ENCODE measurements at regions not wholly inside any gene's neighbourhood (a gene's known extent, or its start where the extent isn't known, plus 50 kb on each side); places are given as distances from the start of the nearest gene placed in this dataset.

DNA sequence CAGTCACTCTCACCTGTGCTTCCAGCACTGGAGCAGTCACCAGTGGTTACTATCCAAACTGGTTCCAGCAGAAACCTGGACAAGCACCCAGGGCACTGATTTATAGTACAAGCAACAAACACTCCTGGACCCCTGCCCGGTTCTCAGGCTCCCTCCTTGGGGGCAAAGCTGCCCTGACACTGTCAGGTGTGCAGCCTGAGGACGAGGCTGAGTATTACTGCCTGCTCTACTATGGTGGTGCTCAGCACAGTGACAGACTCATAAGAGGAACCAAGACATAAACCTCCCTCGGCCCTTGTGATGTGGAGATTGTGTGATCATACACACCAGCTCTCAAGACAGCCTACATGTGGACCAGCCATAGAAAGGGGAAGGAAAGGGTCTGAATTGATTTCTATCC lies 113.3 kb downstream of the ZNF280B start:
- no peak for DNase-seq (ENCODE audit: low read depth in 3 of 3)

DNA sequence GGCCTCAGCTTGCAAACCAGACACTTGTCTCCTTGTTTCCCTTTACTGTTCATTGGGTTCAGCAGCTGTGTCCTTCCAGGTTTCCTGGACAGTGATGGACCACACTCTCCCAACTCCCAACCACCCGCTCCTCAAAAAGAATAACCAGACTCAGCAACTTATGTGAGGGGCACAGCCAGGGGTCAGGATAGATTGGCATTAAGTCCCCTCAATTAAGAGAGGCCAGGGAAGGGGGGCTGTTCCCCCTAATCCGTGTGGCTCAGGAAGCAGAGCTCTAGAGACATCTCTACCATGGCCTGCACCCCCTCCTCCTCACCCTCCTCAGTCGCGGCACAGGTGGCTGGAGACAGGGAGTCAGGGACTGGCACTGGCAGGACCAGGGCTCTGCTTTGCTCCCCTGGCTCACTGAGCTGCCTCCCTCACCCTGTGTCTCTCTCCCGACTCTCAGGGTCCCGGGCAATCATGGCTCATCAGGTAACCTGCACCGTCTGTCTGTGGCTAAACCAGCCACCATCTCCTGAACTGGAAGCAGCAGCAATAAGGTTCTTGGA lies 111.7 kb downstream of the ZNF280B start:
- no peak for DNase-seq (ENCODE audit: low read depth in 3 of 3)

DNA sequence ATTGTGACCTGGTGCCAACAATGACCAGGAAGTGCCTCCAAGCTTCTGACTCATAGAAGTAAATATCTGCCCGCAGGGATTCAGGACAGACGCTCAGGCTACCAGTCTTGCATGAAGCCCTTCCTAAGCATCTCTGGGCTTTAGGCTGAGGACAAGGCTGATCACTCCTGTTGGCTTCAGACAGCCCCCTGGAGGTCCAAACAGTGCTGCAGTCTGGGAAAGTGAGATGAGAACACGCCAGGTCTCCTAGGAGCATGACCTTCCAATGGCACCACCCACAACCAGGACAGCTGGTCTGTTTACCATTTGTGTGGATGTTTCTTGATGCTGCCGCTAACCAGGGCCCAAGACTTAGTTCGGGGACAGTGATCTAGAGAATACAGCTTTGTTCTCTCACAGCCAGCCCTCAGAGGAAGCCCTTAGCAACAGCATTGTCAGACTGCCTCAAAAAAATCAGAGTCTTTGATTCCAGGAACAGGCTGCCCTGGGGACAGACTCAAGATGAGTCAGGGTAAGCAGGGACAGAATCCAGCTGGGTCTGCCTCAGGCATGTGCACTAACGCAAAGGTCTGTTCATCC lies 111.2 kb downstream of the ZNF280B start:
- no peak for DNase-seq (ENCODE audit: low read depth in 3 of 3)

DNA sequence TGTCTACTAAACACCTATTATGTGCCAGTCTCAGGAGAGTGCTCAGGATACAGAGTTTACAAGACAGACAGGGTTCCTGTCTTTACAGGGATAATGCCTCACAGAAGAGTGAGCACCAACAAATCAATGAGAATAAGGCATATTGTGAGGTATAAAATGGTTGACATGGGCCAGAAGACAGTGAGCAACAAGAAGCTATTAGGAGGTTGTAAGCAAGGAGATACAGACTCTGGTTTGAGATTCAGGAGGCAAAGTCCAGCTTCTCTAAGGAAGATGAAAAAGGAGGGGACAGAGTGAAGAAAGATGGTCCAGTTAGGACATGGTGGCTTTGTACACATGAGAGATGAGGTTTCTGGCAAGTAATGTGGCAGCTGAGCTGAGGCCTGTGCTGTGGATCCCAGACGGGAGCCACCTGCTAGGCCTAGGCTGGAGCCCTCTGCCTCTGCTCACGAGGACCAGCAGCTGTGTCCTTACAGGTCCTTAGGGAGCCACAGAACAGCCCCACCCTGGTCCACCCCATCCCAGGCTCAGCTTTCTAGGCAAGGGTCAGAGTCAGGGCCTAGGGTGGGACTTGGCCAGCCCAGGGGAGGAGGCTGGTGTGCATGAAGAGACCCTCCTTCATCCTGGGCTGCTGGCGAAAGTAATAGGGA lies 110.5 kb downstream of the ZNF280B start:
- DNase-seq (ENCODE audit: low read depth in 3 of 3): no peak

DNA sequence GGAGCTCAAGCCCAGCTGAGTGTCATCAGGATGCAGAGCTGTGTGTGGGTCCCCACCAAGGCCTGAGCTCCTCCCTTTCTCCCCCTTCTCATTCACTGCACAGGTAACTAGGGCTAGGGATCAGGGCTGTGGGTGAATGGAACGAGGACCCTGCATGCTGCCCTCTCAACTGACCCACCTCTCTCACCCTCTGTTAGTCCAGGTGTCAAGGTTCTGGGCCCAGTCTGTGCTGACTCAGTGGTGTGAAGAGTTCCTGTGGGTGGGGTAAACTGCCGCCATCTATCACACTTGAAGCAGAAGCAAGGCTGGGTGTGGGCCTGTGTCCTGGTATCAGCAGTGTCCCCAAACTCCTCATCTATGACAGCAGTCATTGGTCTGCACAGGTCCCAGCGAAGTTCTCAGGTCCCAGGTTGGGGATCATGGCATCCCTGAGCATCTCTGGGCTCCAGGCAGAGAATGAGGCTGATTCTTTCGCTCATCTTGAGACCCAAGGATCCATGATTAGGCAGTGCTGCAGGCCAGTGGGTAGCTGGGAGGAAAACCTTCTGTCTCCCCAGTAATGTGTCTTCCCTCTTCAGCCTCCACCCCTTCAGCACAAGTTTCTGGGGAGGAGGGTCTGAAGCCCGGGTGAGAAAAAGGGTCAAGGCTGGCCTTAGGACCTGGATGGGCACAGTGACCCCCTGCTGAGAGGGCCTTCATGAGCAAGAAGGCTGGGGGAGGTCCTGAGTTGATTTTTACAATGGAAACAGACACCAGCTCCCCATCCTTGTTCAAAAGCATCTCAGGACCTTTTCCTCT lies 109.8 kb downstream of the ZNF280B start:
- DNase-seq (ENCODE audit: low read depth in 3 of 3): no peak

DNA sequence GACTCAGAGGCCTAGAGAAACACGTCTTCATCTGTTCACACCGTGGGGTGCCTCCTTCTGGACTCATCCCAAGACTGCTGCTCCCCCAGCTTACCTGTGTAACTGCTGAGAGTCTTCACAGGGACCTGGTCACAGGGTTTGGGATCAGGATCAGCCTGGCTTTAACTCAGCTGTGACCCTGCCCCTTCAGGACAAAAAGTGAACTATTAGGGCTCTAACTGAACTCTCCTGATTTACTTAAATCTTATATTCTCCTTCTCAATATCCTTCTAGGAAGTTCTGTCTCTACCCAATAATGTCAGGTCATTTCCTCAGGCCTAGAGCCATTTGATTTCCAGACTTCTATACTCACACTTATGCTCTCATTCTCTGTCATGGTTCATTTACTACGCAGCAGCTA lies 108.4 kb downstream of the ZNF280B start:
- DNase-seq (ENCODE audit: low read depth in 3 of 3): no peak

DNA sequence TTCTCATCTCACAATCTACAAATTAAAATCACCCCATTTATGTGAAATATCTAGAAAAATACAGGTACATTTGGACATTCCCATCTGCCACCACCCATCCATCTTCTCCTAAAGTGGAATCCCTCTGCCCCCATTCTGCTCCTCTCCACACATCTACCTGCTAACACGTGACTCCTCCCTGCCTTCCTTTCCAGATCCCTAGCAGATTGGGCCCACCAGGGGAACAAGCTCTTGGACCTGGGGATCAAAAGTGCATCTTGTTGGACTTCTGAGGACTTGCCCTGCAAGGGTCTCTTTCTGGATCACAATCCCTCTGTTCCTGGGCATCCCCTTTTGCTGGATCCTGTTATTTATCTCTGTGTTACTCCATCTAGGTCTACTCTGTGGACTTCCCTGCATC lies 107.6 kb downstream of the ZNF280B start:
- no peak for DNase-seq (ENCODE audit: low read depth in 3 of 3)

DNA sequence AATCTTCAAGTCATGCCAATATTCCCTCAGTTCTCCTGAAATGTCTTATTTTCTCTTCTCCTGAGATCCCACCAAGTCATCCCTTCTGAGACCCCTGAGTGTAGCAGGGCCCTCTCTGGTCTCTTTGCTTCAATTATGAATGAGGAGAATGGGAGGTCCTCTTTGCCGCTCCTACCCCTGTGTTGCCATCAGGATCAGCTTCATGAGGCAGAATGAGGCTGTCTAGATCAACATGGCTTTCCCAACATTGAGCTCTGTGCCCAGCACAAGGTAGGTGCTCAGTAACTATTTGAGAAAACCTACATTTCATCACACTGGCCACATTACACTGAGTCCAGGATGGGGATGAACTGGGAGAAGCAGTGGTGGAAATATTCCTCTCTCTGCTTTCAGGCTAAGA lies 107.2 kb downstream of the ZNF280B start:
- DNase-seq (ENCODE audit: low read depth in 3 of 3): no peak

DNA sequence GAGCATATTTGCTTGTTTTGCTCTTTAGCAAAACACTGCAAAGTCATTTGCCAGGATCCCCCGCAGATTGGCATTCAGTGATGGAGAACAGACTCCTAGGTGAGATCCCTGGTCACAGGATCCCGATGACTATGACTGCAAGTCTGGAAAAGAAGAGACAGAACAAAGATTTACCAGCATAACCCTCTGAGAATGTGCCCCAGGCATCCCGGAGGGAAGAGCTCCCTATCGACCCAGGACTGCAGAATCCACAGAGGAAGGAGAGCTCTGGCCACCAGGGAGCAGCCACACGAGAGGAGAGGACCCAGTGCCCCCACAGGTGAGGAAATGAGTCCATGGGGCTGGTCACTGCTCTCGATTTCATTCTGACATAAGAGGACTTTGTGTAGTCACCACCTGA lies 105.2 kb downstream of the ZNF280B start:
- no peak for DNase-seq (ENCODE audit: low read depth in 3 of 3)

DNA sequence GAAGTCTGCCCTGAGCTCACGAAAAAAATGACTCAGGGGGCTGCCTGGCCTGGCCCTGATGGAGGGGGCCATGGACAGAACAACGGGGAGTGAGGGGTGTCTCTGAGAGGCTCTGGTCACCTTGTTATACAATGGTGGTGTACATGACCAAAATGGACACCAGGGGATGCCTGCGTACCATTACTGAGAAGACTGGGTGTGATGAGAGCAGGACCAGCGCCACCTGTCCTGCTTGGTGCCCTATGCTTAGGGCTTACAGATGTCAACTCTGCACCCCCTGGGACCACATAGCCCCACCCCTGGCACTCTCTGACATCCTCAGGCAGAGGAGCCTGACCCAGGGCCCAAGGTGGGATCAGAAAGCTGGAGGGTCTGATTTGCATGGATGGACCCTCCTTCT lies 104.8 kb downstream of the ZNF280B start:
- DNase-seq (ENCODE audit: low read depth in 3 of 3): no peak

DNA sequence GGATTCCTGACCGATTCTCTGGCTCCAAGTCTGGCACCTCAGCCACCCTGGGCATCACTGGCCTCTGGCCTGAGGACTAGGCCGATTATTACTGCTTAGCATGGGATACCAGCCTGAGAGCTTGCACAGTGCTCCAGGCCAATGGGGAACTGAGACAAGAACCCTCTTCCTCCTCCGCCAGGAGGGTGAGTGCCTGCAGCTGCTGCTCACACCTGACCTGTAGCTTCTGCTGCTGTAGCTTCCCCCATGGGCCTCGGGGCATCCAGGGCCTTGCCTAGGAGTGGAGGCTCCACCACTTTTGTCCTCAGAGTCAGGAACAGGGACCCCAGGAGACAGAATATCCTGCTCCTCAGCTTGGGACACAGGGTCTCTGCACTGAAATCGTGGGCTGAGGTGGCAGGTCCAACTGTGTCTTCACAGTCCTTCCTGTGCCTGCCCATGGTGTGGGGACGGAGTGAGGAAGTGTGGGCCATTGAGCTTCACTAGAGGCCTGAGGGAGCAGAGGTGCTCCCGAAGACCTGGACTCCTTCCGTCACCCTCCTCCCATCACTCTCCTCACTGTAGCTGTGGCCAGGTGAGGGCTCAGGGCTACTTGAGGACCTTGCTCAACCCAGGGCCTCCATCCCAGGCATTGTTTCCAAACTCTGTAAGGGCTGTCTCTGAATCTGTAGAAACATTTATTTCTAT lies 103.8 kb downstream of the ZNF280B start:
- no peak for DNase-seq (ENCODE audit: low read depth in 3 of 3)

DNA sequence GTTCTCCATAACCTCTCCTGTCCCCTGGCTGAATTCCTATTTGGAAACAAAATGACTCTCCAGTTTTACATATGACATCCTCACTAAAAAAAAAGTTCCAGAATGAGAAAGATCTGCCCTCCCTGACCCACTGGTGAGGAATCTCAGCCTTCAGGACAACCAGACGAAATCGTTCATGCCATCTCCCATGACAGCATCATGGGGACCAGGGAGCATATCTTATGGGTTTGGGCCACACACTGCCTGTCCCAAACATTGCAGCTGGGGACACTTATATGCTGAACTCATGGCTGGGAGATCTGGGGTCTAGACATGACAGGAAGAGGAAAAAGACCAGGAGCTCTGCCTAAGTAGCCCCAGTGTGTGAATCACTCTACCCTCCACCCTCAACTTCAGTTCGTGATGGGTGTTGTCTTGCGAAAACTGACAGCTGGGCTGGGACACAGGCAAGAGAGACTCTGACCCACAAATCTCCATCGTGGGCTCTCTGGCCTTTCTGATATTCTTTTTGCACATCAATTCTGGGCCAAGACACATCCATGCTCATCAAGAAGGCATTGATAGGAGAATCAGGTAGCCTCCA lies 102.0 kb downstream of the ZNF280B start:
- DNase-seq (ENCODE audit: low read depth in 3 of 3): no peak

DNA sequence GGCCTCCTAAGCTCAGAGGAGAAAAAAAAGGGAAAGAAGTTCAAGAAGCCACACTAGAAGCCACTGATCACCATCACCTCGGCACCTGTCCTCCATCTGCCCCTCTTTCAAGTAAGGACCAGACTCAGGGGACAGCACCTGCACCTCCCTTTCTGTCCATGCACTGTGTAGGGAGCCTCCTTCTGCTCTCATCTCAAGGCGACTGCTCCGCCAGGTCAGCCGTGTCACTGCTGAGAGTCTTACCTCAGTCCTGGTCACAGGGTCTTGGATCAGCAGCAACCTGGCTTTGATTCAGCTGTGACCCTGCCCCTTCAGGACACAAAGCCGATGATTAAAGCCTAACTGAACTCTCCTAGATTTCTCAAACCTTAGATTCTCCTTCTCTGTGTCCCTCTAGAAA lies 101.5 kb downstream of the ZNF280B start:
- no peak for DNase-seq (ENCODE audit: low read depth in 3 of 3)

DNA sequence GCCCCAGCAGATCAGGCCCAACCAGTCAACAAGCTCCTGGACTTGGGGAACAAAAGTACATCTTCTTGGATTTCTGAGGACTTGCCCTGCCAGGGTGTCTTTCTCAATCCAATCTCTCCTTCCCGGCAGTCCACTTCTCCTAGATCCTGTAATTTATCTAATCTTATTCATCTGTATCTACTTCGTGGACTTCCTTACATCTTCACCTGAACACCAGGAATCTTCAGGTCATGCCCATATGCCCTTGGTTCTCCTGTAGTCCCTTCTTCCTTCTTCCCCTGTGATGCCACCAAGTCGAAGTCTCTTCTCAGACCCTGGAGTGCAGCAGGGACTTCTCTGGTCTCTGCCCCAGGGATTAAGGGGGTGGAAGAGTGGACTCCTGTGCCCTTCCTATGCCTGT lies 100.3 kb downstream of the ZNF280B start:
- no peak for DNase-seq (ENCODE audit: low read depth in 3 of 3)

DNA sequence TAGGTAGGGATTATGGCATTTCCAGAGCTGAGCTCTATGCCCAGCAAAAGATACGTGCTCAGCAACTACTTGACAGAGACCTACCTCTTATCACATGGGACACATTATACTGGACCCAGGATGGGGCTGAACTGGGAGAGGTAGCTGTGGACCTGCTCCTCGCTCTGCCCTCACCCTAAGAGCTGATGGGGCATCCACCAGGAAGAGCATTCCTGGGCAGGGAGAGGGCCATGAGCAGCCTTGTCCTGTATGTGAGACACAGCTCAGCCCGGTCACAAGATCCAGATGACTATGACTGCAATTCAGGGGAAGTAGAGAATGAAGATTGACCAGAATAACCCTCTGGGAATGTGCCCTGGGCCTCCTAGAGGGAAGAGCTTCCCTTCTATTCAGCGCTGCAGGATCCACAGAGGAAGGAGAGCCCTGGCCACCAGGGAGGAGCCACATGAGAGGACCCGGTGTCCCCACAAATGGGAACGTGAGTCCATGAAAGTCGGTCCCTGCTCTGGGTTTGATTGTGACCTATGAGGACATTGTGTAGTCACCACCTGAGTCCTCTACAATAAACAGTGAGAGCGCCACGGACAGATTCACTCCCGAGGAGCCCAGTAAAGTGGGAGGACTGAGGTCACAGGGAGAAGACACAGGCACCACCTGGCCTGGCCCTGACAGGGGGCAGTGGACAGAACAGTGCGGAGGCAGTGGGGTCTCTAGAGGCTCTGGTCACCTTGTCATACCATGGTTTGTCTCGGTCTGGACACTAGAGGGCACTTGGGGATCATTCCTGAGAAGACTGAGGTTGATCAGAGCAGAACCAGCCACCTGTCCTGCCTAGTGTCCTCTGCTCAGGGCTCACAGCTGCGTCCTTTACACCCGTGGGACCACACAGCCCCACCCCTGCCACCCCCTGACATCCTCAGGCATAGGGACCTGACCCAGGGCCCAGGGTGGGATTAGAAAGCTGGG lies 99.5 kb downstream of the ZNF280B start:
- peak in 1 of 3 donors; percentile 6 for DNase-seq (ENCODE audit: low read depth in 3 of 3)

DNA sequence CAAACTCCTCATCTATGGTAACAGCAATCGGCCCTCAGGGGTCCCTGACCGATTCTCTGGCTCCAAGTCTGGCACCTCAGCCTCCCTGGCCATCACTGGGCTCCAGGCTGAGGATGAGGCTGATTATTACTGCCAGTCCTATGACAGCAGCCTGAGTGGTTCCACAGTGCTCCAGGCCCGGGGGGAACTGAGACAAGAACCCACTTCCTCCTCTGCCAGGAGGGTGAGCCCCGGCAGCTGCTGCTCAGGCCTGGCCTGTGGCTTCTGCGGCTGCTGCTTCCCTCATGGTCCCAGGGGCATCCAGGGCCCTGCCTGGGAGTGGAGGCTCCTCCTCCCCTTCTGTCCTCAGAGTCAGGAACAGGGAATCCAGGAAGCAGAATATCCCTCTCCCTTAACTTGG lies 98.4 kb downstream of the ZNF280B start:
- DNase-seq (ENCODE audit: low read depth in 3 of 3): no peak

DNA sequence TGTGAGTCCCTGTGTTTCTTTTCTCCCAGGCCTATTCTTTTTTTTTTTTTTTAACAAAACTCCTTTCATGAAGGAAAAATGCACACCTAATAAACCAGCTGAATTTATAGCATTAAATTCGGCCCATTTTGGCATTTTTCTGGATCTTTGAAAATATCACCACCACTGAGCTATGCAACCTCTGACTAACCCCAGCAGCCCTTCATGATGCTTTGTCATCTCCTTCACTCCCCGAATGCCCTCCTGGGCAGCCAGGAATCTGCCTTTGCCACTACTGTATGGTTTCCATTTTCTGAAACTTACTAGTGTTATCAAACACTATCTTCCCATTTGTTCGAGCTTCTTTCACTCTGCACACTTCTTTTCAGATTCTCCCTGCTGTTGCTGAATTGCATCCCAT lies 97.9 kb downstream of the ZNF280B start:
- DNase-seq (ENCODE audit: low read depth in 3 of 3): no peak

DNA sequence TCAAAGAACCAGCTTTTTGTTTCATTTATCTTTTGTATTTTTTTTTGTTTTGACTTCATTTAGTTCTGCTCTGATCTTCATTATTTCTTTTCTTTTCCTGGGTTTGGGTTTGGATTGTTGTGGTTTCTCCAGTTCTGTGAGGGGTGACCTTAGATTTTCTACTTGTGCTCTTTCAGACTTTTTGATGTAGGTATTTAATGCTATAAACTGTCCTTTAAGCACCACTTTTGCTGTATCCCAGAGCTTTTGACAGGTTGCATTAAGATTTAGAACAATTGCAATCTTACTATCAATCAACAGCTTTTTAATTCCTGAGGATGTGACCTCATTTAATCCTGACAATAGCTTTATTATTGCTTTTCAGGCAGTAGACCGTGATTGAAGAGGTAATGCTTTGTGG lies 94.3 kb downstream of the ZNF280B start:
- no peak for DNase-seq (ENCODE audit: low read depth in 3 of 3)

DNA sequence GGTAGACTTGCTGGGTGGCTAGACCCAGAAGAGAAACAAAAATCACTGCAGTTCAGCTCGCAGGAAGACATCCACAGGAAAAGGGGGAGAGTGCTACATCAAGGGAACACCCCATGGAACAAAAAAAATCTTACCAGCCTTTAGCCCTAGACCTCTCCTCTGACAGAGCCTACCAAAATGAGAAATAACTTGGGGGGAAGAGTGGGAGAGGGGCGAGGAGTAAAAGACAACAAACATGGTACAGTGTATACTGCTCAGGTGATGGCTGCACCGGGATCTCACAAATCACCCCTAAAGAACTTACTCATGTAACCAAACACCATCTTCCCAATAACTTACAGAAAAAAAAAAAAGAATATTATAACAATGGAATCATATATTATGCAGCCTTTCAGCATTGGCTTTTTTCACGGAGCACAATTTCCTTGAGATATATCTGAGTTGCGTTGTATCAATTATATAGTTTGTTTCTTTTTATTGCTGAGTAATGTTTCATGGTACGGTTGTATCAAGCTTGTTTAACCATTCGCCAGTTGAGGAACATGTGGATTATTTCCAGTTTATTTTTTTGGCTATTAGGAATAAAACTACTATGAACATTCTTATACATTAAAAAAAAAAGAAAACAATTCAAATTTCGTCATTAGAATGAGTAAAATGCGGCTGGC lies 90.9 kb downstream of the ZNF280B start:
- no peak for DNase-seq (ENCODE audit: low read depth in 3 of 3)

DNA sequence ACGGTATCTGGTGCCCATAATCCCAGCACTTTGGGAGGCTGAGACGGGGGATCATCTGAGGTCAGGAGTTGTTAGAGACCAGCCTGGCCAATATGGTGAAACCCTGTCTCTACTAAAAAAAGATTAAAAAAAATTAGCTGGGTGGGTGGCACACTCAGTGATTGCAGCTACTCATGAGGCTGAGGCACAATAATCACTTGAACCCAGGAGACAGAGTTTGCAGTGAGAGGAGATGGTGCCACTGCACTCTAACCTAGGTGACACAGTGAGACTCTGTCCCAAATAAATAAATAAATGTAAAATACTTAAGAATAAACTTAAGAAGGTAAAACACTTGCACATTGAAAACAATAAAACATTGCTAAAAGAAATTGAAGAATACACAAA lies 90.4 kb downstream of the ZNF280B start:
- no peak for DNase-seq (ENCODE audit: low read depth in 3 of 3)
